CD4-positive, CD25-positive, alpha-beta regulatory T cell (primary cell): ENCODE measurements at regions not wholly inside any gene's neighbourhood (a gene's known extent, or its start where the extent isn't known, plus 50 kb on each side); places are given as distances from the start of the nearest gene placed in this dataset.

Source experiments
- ATAC-seq, 2 donors: fragments of 150-1000 bp; cut with Tn5 transposase; one replicate each; pipeline ENCODE4 v1.10.0; 2021; ENCODE audit warnings: low read depth in 2 of 2, moderate number of reproducible peaks in 2 of 2, moderate library complexity in 1 of 2
- DNase-seq, 3 donors: peaks; one replicate each; pipeline versions ENCODE4 v3.0.0 to v3.0.0-alpha.2; 2012 to 2022; ENCODE audit warnings: mixed read lengths in 1 of 3
- H3K27ac ChIP-seq: one replicate; pipeline ENCODE4 v1.7.0; 2013; ENCODE audit warnings: mild to moderate bottlenecking, low read length; ENCODE audit not compliant: insufficient read depth, poor library complexity, severe bottlenecking
- H3K27me3 ChIP-seq: one replicate; pipeline ENCODE4 v1.7.0; 2013; ENCODE audit warnings: low read length; ENCODE audit not compliant: control insufficient read depth, insufficient read depth
- H3K36me3 ChIP-seq: one replicate; pipeline ENCODE4 v1.7.0; 2013; ENCODE audit warnings: mild to moderate bottlenecking, low read length, moderate library complexity; ENCODE audit not compliant: control insufficient read depth, insufficient read depth
- H3K4me1 ChIP-seq: 2 replicates; pipeline ENCODE4 v1.7.0; 2013; ENCODE audit warnings: mild to moderate bottlenecking, low read length; ENCODE audit not compliant: insufficient read depth, control insufficient read depth, poor library complexity, severe bottlenecking
- H3K4me3 ChIP-seq: one replicate; pipeline ENCODE4 v1.7.0; 2013; ENCODE audit warnings: low read depth, mild to moderate bottlenecking, low read length, moderate library complexity
- H3K9me3 ChIP-seq, 2 experiments: 1 replicate in 1 of 2; 2 replicates in 1 of 2; pipeline ENCODE4 v1.7.0; 2013; ENCODE audit warnings: low read length in 2 of 2, mild to moderate bottlenecking in 1 of 2, moderate library complexity in 1 of 2; ENCODE audit not compliant: control insufficient read depth in 2 of 2
- H3K27ac Mint-ChIP-seq, 3 donors: one replicate each; pipeline ENCODE4 v1.8.0; 2020 to 2022; ENCODE audit warnings: mild to moderate bottlenecking in 3 of 3, mixed read lengths in 3 of 3, moderate library complexity in 2 of 3
- H3K27me3 Mint-ChIP-seq: one replicate; pipeline ENCODE4 v1.8.0; 2022; ENCODE audit warnings: mild to moderate bottlenecking, mixed read lengths
- H3K36me3 Mint-ChIP-seq: one replicate; pipeline ENCODE4 v1.8.0; 2020; ENCODE audit warnings: mixed read lengths
- H3K4me1 Mint-ChIP-seq, 4 donors: one replicate each; pipeline ENCODE4 v1.8.0; 2020 to 2022; ENCODE audit warnings: mixed read lengths in 4 of 4, mild to moderate bottlenecking in 1 of 4
- H3K4me3 Mint-ChIP-seq, 4 donors: one replicate each; pipeline ENCODE4 v1.8.0; 2020 to 2022; ENCODE audit warnings: mild to moderate bottlenecking in 4 of 4, mixed read lengths in 4 of 4, moderate library complexity in 3 of 4
- H3K9me3 Mint-ChIP-seq, 7 donors: one replicate each; pipeline ENCODE4 v1.8.0; 2020 to 2022; ENCODE audit warnings: mixed read lengths in 7 of 7, mild to moderate bottlenecking in 3 of 7, moderate library complexity in 2 of 7

DNA sequence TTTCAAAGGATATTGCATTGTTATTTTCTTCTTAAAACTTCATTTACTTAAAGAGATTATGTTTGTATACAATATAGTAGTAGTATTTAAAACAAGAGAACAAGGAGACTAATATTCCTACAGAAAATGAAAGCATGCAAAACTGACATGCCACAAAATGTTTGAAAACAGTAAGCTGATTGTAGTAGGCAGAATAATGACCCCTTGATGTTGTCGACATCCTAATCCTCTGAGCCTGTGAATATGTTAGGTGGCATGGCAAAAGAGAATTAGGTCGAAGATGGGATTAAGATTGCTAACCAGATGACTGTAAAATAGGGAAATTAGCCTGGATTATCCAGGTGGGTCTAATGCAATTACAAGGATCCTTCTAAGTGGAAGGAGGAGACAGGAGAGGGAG is 522.2 kb upstream of the NR3C2 start:
- Histone ChIP-seq H3K27ac (no peak overlapping the region), H3K4me1 (no peaks in the 10 kb centered on the region), H3K36me3 (no peaks in the 10 kb centered on the region), H3K27me3 (no peaks in the 10 kb centered on the region), H3K4me3 (no peak overlapping the region), H3K9me3 (no peaks in the 10 kb centered on the region)
- no peak overlapping the region for H3K4me3 Mint-ChIP-seq
- no peak for ATAC-seq
- no peak for DNase-seq
- H3K9me3 Mint-ChIP-seq: peaks cover 0 to 4% (median 0%) of the 10 kb centered on the region in 7 donors
- H3K27me3 Mint-ChIP-seq: no peaks in the 10 kb centered on the region
- H3K36me3 Mint-ChIP-seq: no peaks in the 10 kb centered on the region
- no peak overlapping the region for H3K27ac Mint-ChIP-seq
- H3K4me1 Mint-ChIP-seq: no peaks in the 10 kb centered on the region

- H3K4me3 Mint-ChIP-seq: no peak overlapping the region
- no peaks in the 10 kb centered on the region for H3K9me3 ChIP-seq
- ATAC-seq: no peak
Measured at GRCh38 chr4:148962539-148963290, 520.5 kb upstream of the NR3C2 start.

GRCh38 chr4:148961526-148961925 is 519.3 kb upstream of the NR3C2 start:
- H3K4me1 ChIP-seq: no peaks in the 10 kb centered on the region
- Mint-ChIP-seq H3K4me1 (no peaks in the 10 kb centered on the region), H3K4me3 (no peak overlapping the region), H3K27me3 (no peaks in the 10 kb centered on the region), H3K36me3 (no peaks in the 10 kb centered on the region), H3K9me3 (peaks cover 0 to 7% (median 0%) of the 10 kb centered on the region in 7 donors), H3K27ac (no peak overlapping the region)
- DNase-seq: no peak
- no peak overlapping the region for H3K4me3 ChIP-seq
- H3K27me3 ChIP-seq: no peaks in the 10 kb centered on the region
- ATAC-seq: no peak
- H3K36me3 ChIP-seq: no peaks in the 10 kb centered on the region
- H3K9me3 ChIP-seq: no peaks in the 10 kb centered on the region
- H3K27ac ChIP-seq: no peak overlapping the region

More at GRCh38 chr4:148962539-148963290, 520.5 kb upstream of the NR3C2 start:
- Mint-ChIP-seq H3K27ac (no peak overlapping the region), H3K36me3 (no peaks in the 10 kb centered on the region), H3K9me3 (peaks cover 0 to 7% (median 0%) of the 10 kb centered on the region in 7 donors), H3K27me3 (no peaks in the 10 kb centered on the region), H3K4me1 (no peaks in the 10 kb centered on the region)
- no peak overlapping the region for H3K4me3 ChIP-seq
- H3K27me3 ChIP-seq: no peaks in the 10 kb centered on the region
- no peaks in the 10 kb centered on the region for H3K4me1 ChIP-seq
- H3K36me3 ChIP-seq: no peaks in the 10 kb centered on the region
- no peak for DNase-seq
- H3K27ac ChIP-seq: no peak overlapping the region

GRCh38 chr4:148958317-148958716 is 516.1 kb upstream of the NR3C2 start:
- H3K27me3 ChIP-seq: no peaks in the 10 kb centered on the region
- Mint-ChIP-seq H3K27ac (no peak overlapping the region), H3K9me3 (peaks cover 0 to 10% (median 3%) of the 10 kb centered on the region in 7 donors), H3K27me3 (no peaks in the 10 kb centered on the region), H3K36me3 (no peaks in the 10 kb centered on the region), H3K4me1 (no peaks in the 10 kb centered on the region), H3K4me3 (no peak overlapping the region)
- no peak for DNase-seq
- H3K27ac ChIP-seq: no peak overlapping the region
- ATAC-seq: no peak
- no peaks in the 10 kb centered on the region for H3K9me3 ChIP-seq
- H3K4me3 ChIP-seq: no peak overlapping the region
- H3K4me1 ChIP-seq: no peaks in the 10 kb centered on the region
- H3K36me3 ChIP-seq: no peaks in the 10 kb centered on the region

DNA sequence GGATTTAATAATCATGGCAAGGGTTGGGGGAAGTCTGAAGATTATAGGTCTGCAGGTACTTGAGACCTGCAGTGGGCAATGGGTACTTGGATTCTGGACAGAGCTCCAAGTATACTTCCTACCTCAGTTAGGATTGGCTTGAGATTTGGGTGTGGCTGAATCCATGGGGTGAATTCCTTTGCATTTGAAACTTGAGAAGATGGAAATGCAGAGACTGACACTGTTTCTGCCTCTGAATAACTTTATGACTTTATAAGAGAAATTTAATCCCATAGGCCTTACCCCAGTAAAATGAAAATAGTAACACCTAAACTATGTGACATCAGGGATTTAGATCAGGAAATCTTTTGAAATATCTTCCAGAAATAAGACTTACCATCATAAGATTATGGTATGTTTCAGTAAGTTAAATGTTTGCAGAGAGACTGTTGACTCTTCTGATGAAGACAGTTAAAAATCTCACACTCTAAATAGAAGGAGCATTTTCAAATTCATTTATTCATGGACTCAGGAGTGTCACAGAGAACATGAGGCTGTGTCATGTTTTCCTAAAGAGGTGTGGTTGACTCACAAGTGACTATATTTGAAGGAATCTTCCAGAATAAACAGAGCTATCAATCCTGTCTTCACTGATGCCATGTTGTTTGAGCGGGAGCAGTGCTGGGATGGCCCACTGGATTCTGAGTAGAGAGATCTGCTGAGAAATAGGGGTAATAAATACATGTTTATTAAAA is 513.5 kb upstream of the NR3C2 start:
- DNase-seq: no peak
- Histone ChIP-seq H3K36me3 (no peaks in the 10 kb centered on the region), H3K4me1 (no peaks in the 10 kb centered on the region), H3K9me3 (no peaks in the 10 kb centered on the region), H3K27me3 (no peaks in the 10 kb centered on the region), H3K4me3 (no peak overlapping the region), H3K27ac (no peak overlapping the region)
- H3K27me3 Mint-ChIP-seq: no peaks in the 10 kb centered on the region
- ATAC-seq: no peak
- peaks cover 0 to 6% (median 1%) of the 10 kb centered on the region in 7 donors for H3K9me3 Mint-ChIP-seq
- H3K4me1 Mint-ChIP-seq: no peaks in the 10 kb centered on the region
- no peaks in the 10 kb centered on the region for H3K36me3 Mint-ChIP-seq
- no peak overlapping the region for H3K27ac Mint-ChIP-seq
- H3K4me3 Mint-ChIP-seq: no peak overlapping the region

DNA sequence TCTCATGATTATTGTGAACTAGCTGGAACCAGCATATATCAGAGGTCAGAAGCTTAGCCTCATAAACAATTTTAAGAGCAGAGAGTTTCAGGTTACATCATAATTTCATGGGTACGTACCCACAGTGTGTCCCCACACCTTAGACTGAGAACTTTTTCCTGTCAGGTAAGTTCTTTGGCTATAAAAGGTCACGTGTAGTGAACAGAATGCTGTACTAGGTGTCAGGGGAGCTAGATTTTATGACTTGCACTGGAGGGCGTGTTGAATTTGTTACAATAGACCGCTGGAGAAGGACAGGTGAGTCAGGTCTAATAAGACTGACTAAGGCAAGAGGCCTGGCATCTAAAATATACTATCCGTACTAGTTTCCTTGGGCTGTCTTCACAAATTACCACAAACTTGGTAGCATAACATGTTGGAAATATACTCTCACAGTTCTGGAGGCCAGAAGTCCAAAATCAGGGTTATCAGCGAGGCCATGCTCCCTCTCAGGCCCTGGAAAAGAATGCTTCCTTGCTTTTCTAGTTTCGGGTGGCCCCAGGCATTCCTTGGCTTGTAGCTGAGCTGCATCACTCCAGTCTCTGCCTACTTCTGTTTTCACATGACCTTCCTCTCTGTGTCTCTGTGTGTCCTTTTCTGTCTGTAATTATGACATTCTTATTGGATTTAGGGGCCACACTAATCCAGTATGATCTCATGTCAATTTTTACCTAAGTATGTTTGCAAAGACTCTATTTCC is 512.0 kb upstream of the NR3C2 start:
- no peak overlapping the region for H3K27ac Mint-ChIP-seq
- H3K4me3 ChIP-seq: no peak overlapping the region
- no peaks in the 10 kb centered on the region for H3K9me3 ChIP-seq
- H3K27me3 ChIP-seq: no peaks in the 10 kb centered on the region
- no peaks in the 10 kb centered on the region for H3K4me1 ChIP-seq
- H3K9me3 Mint-ChIP-seq: peaks cover 0 to 6% (median 1%) of the 10 kb centered on the region in 7 donors
- H3K27ac ChIP-seq: no peak overlapping the region
- no peaks in the 10 kb centered on the region for H3K27me3 Mint-ChIP-seq
- DNase-seq (no peak), ATAC-seq (no peak)
- H3K36me3 ChIP-seq: no peaks in the 10 kb centered on the region
- H3K36me3 Mint-ChIP-seq: no peaks in the 10 kb centered on the region
- no peaks in the 10 kb centered on the region for H3K4me1 Mint-ChIP-seq
- no peak overlapping the region for H3K4me3 Mint-ChIP-seq

DNA sequence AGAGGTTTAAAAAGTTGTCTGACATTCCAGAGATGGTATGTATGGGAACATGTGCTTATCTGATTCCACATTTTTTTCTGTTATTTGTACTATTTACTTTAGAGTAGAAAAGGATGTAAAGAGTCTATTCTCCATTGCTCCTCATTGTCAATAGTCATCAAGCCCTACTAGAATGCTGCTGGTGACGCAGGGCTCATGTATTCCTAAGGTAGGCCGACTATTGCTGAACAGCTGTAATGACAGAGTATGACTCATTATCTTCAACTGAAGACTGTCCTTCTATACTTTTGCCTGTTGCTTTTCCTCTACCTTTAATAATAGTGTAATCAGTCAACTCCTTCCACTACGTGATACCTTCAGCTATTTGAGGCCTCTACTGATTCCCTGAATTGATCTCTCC is 509.1 kb upstream of the NR3C2 start:
- Mint-ChIP-seq H3K4me3 (no peak overlapping the region), H3K27ac (no peak overlapping the region), H3K27me3 (no peaks in the 10 kb centered on the region), H3K36me3 (no peaks in the 10 kb centered on the region), H3K4me1 (no peaks in the 10 kb centered on the region), H3K9me3 (peaks cover 0 to 5% (median 2%) of the 10 kb centered on the region in 7 donors)
- Histone ChIP-seq H3K27me3 (no peaks in the 10 kb centered on the region), H3K9me3 (no peaks in the 10 kb centered on the region), H3K27ac (no peak overlapping the region), H3K36me3 (no peaks in the 10 kb centered on the region), H3K4me1 (no peaks in the 10 kb centered on the region), H3K4me3 (no peak overlapping the region)
- DNase-seq (no peak), ATAC-seq (no peak)
